ENCODE measurements at regions not wholly inside any gene's neighbourhood (a gene's known extent, or its start where the extent isn't known, plus 50 kb on each side); places are given as distances from the start of the nearest gene placed in this dataset.

GRCh38 chr17:79538291-79538690 lies 72.6 kb downstream of the RBFOX3 start:
- DNase-seq = no peak

DNA sequence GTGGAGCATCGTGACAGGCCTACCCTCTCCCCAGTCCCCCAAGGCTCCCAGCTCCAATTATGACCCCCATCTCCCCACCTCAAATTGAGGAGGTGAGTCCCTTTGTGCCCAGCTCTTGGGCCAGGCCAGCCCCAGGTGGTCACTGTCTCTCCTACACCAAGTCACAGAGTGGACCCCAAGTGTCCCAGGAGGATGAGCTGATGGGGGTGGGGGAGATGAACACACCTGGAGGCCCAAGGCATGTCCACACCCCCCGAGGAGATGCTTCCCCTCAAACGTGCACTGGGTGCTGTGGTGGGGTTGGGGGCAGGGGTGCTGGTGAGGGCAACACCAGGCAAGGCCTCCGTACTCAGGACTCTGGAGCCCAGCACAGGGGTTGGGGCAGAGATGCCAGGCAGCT lies 73.2 kb downstream of the RBFOX3 start:
- DNase-seq = no peak

GRCh38 chr17:79537061-79537460 lies 73.8 kb downstream of the RBFOX3 start:
- DNase-seq = no peak

DNA sequence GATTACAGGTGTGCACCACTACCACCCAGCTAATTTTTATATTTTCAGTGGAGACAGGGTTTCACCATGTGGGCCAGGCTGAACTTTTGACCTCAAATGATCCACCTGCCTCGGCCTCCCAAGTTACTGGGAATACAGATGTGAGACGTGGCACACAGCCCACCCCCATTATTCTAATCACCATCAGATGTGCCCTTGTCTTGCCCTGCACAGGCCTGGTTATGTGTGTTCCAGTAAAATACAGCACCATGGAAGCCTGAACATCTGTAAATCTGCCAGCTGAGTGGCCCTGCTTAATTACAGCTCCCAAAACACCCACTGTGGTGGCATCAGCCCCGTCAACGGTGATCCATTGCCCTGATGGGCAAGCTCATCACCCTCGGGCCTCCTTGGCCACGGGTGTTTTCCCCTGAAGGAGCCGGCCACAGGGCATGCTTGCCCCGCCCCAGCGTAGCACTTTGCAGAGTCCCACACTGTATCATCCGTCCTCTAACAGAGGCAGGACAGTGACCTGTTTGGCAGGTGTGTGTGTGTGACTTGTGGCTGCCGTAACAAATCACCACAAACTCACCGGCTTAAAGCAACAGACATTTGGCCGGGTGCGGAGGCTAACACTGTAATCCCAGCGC lies 74.5 kb downstream of the RBFOX3 start:
- no peak for DNase-seq

DNA sequence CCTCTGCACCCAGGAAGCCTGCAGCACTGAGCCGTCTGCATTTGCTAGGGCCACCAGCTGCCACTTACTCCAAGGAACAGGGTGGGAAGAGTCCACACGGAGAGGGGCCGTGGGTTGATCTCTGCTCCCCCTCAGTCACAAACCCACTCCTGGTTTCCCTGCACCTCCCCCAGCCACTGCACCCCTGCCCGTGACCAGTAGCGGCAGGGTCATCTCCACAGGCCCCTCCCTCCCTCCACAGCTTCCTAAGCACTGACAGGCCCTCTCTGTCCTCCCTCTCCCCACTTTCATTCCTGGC lies 75.2 kb downstream of the RBFOX3 start:
- DNase-seq = no peak

- no peak for DNase-seq
These were observed 75.8 kb downstream of the RBFOX3 start for GRCh38 chr17:79534851-79535727.

DNA sequence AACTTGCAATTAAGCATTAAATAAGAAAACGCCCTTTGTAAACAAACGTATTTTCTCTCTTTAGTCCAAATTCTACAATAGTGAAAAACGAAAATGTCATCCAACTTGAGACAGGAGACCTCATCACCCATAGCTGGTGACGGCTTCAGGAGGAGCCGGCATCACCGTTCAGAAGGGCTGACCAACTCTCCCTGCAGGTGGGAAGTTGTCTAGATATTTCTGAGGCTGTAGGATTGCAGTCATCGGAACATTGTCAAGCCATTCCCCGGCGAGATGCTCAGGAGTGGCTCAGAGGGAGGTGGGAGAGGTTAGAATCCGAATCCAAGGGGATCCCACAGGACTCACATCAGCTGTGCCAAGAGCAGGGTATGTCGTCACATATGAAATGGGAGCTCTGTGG lies 76.7 kb downstream of the RBFOX3 start:
- DNase-seq = no peak

DNA sequence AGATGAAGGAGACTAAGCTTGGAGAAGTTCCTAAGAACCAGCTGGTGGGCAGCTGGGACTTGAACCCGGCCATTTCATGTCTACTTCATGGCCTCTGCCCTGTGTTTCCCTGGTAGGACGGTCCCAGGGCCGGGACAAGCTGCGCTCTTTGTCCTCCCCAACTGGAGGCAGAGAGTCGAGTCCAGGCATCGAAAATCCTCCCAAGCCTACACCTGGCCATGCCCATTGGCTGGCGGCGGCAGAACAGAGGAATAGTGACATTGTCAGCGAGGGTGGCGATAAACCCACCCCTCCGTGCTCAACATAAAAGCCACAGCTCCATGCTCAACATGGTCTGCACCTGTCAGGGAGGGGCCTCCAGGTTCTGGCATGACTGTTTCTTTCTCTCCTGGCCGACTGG lies 77.7 kb downstream of the RBFOX3 start:
- DNase-seq = no peak

GRCh38 chr17:79532107-79532790 lies 78.6 kb downstream of the RBFOX3 start:
- no peak for DNase-seq

DNA sequence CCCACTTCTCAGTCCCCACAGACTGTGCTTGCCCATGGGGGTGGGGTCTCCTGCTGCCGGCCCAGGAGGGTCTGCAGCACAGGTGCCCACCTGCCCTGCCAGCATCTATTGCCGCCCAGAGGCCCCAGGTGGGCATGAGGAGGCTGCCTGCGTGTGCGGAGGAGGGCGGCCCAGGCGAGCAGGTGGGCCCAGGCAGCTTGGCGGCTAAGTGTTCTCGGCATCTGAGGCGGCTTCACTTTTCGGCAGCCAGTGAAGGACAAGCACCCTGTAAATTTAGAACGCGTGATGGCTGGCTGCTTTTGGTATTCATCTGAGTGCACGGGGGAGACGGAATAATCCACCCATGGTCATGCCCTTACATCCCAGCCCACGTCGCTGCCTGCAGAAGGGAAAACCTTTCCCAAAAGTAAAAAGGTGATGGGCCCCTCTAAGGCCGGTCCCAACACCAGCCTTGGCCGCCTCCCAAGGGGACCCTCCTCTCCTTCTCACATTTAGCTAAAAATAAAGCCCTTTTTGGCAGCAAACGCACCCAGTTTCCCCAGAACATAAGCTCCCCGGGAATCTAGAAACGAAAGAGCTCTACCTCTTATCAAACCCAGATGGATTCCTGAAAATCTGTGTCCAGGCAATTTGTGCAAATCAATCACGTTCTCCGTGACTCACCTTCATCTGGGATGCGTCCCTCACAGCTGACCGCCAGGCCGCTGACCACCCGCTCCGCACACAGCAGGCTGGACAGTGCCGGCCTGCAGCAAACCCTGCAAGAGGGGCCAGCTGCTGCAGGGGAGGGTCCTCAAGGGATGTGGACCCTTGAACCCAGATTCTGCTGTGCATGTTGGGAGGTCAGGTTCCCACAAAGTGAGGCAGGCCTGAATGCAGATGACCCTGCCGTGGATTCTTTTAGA lies 79.4 kb downstream of the RBFOX3 start:
- DNase-seq = no peak

- no peak for DNase-seq
These were observed 80.3 kb downstream of the RBFOX3 start for GRCh38 chr17:79530361-79531105.

DNA sequence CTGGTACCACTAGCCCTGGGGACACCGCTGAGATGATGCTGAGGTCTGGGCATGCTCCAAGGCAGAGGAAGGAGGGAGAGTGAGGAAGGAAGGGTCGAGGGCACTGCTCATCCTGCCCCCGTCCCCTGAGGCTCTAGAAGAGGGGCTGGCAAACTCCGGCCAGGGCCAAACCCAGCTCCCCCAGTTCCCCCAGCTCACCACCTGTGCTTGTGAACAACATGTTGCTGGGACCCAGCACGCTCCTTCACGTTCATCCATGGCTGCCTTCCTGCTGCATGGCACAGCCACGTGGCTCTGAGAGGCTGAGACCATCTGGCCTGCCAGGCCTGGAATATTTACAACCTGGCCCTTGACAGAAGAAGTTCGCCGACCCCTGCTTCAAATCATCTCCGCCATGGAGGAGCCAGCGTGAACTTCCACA lies 81.2 kb downstream of the RBFOX3 start:
- DNase-seq = no peak

- no peak for DNase-seq
These were observed 82.2 kb downstream of the RBFOX3 start for GRCh38 chr17:79528592-79529125.

- no peak for DNase-seq
These were observed 83.5 kb downstream of the RBFOX3 start for GRCh38 chr17:79527306-79527705.

DNA sequence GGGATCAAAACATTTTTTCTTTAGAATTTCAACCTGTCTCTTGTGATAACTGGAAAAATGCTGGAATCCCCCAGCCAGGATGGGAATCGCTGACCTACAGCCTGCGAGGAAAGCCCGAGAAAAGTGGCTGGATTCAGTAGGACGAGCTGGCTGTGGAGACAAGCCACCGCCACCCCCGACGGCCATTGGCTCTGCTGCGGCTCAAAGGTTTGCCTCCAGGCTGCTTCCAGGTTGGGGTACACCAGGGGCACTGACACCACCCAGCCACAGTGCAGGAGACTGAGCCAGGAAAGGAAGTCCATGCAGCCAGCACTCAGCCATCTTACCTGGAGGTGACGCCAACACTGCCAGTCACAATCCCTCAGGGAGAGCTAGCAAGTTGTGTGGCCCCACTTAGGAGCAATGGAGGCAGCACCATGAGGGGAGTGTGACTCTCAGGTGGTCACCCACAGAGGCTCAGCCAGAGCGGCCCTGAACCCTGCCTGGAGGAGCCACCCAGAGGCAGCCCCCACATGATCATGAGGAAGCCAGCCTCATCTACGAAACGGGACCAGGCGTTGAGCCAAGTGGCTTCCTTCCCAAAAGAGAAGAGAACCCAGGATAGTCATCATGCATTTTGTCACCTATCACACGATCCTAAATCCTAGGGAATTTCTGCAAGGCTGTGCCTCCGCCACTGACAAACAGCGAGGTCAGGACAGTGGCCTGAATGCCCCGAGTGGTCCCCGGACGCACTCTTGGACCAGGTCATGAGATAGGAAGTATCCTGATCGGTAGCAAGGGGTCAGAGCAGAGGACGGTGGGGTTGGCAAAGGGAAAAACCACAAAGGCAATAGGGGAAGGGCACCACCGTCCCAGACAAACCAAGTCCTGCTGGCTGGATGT lies 84.8 kb downstream of the RBFOX3 start:
- no peak for DNase-seq

- DNase-seq = no peak
These were observed 86.4 kb downstream of the RBFOX3 start for GRCh38 chr17:79524213-79525187.

- DNase-seq = no peak
These were observed 88.4 kb downstream of the RBFOX3 start for GRCh38 chr17:79522414-79522813.

DNA sequence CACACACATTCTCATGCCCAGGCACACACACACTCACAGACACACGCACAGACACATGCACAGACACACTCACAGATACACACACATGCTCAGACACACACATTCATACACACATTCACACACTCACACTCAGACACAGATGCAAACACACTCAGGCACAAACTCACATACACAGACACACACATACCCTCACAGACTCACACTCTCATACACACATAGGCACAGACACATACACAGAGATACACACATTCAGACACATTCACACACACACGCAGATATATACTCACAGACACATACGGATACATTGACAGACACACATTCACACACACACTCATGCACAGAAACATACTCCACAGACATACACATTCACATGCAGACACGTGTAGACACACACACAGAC lies 89.6 kb downstream of the RBFOX3 start:
- no peak for DNase-seq

Data from activated effector memory CD4-positive, alpha-beta T cell treated with Interleukin-2 at 50 U/mL for 16 hours (primary cell).